ENCODE measurements at regions not wholly inside any gene's neighbourhood (a gene's known extent, or its start where the extent isn't known, plus 50 kb on each side); places are given as distances from the start of the nearest gene placed in this dataset.

DNA sequence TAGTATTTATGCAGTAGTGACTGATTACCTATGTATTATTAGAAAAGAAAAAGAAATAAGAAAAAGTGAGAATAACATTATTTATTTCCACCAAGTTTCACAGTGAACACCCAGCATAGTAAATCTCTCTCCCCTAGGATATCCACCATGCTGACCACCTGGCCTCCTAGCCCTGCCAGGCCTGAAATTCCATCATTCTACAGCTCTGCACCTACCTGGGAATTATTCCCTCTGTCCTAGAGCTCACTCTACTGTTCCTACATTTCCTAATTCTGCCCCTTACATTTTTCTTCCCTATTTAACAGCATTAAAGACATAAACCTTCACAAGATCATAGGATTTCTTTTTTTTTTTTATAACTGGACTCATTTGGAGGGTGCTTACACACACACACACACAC is 525.3 kb upstream of the PPP2R3A start:
- no peaks in the 10 kb centered on the region for H3K36me3 ChIP-seq
- H3K4me3 ChIP-seq (replicated peaks in 1 of 3): no peak overlapping the region
- no peaks in the 10 kb centered on the region for H3K9me3 ChIP-seq
- no peaks in the 10 kb centered on the region for H3K27me3 ChIP-seq
- no peaks in the 10 kb centered on the region for H3K4me1 ChIP-seq
- no peak for DNase-seq
- intact Hi-C loops (cut with DNase I): no loop called here
- no peak for TF ChIP-seq POLR2A (IDR thresholded peaks at IDR 0.05)
- TF ChIP-seq, protein P1, sequence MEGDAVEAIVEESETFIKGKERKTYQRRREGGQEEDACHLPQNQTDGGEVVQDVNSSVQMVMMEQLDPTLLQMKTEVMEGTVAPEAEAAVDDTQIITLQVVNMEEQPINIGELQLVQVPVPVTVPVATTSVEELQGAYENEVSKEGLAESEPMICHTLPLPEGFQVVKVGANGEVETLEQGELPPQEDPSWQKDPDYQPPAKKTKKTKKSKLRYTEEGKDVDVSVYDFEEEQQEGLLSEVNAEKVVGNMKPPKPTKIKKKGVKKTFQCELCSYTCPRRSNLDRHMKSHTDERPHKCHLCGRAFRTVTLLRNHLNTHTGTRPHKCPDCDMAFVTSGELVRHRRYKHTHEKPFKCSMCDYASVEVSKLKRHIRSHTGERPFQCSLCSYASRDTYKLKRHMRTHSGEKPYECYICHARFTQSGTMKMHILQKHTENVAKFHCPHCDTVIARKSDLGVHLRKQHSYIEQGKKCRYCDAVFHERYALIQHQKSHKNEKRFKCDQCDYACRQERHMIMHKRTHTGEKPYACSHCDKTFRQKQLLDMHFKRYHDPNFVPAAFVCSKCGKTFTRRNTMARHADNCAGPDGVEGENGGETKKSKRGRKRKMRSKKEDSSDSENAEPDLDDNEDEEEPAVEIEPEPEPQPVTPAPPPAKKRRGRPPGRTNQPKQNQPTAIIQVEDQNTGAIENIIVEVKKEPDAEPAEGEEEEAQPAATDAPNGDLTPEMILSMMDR (IDR thresholded peaks at IDR 0.05): peak in 2 of 6 experiments; percentile 18 to 25
- H3K27ac ChIP-seq: no peak overlapping the region

DNA sequence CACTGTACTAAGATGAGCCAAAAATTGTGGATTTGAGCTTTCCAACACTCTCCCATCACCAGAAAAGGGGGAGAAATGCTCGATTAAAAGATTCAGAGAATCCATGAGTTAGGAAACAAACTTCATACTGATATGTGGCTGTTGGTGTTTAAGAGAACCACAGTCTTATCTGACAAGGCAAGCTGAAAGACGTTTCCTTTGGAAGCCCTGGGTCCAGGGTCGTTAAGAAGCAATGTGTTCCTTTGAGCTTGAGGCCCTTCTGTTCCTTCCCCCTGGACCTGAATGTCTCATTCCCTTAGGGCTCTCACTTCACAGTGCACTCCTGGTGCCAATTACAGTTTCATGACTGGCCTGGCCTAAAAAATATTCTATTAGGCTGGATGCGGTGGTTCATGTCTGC is 524.8 kb upstream of the PPP2R3A start:
- WGBS, 2 donors: 52 to 57% methylated on average over 4 of the region's 4 CpGs
- Histone ChIP-seq H3K27ac (no peak overlapping the region), H3K4me1 (no peaks in the 10 kb centered on the region), H3K9me3 (no peaks in the 10 kb centered on the region), H3K36me3 (no peaks in the 10 kb centered on the region), H3K4me3 (replicated peaks in 1 of 3) (no peak overlapping the region), H3K27me3 (no peaks in the 10 kb centered on the region)
- TF ChIP-seq POLR2A (IDR thresholded peaks at IDR 0.05): no peak
- TF ChIP-seq, protein P1 (IDR thresholded peaks at IDR 0.05): no peak
- no peak for DNase-seq
- intact Hi-C loops (cut with DNase I): no loop called here

DNA sequence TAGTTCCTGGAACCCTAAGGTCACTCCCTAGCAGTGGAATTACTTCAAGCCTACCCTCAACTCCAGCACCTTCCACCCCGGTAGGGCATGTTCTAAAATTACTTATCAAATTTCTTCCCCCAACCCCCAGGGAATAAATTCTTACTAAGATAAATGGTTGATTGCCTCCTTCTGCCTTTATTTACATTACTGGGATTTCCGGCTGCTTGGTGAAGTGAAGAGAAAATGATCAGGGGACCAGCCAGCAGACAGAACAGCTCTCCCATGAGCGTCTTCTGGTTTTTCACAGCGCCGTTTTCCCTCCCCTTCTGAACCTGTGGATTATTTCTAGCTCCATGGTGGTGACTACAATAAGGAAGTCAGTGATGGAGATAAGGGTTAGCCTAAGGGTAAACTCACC is 521.5 kb upstream of the PPP2R3A start:
- no peak for DNase-seq
- H3K36me3 ChIP-seq: no peaks in the 10 kb centered on the region
- H3K9me3 ChIP-seq: no peaks in the 10 kb centered on the region
- no peak overlapping the region for H3K27ac ChIP-seq
- H3K4me1 ChIP-seq: no peaks in the 10 kb centered on the region
- no peak overlapping the region for H3K4me3 ChIP-seq (replicated peaks in 1 of 3)
- TF ChIP-seq, protein P1 (IDR thresholded peaks at IDR 0.05): no peak
- no peak for TF ChIP-seq POLR2A (IDR thresholded peaks at IDR 0.05)
- WGBS, 2 donors: 78 to 89% methylated on average over 5 of the region's 5 CpGs
- H3K27me3 ChIP-seq: no peaks in the 10 kb centered on the region
- intact Hi-C loops (cut with DNase I): no loop called here

DNA sequence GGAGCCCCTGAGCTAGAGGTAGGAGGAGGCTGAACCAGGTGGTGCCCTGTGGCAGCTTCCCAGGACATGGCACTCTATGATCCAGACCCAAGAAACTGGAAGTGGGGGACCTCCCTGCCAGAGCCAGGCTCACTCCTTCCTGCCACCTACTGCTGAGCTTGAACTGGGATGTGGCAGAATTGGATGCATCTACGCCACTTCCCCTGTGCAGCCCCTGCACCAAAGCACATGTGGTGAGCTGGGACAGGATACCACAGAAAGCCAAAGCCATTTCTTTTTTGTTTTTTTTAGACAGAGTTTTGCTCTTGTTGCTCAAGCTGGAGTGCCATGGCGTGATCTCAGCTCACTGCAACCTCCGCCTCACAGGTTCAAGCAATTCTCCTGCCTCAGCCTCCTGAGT is 518.0 kb upstream of the PPP2R3A start:
- no peaks in the 10 kb centered on the region for H3K27me3 ChIP-seq
- no peak overlapping the region for H3K27ac ChIP-seq
- H3K9me3 ChIP-seq: no peaks in the 10 kb centered on the region
- WGBS, 2 donors: 89 to 91% methylated on average over 3 of the region's 3 CpGs
- no peak for DNase-seq
- TF ChIP-seq POLR2A (IDR thresholded peaks at IDR 0.05): no peak
- TF ChIP-seq, protein P1 (IDR thresholded peaks at IDR 0.05): no peak
- no peaks in the 10 kb centered on the region for H3K4me1 ChIP-seq
- no peak overlapping the region for H3K4me3 ChIP-seq (replicated peaks in 1 of 3)
- intact Hi-C loops (cut with DNase I): no loop called here
- no peaks in the 10 kb centered on the region for H3K36me3 ChIP-seq

DNA sequence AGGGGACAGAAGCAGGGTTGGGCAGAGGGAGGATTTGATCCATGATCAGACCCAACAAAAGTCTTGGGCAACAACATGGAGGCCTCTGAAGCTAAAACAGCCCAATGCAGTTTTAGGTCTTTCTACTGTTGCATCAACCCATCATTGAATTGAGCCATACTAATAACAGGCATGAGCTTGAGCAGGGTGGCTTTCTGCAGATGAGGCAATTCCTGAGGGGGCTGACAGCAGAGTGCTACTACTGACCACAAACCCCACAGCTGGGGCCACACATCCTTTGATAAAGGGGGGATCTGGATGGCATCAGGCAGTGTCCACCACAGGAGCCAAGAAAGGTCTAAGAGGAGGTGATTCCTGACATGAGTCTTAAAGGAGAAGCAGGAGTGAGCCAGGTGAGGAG is 517.0 kb upstream of the PPP2R3A start:
- Histone ChIP-seq H3K27me3 (no peaks in the 10 kb centered on the region), H3K36me3 (no peaks in the 10 kb centered on the region), H3K9me3 (no peaks in the 10 kb centered on the region), H3K4me1 (peaks cover 0 to 3% of the 10 kb centered on the region in 2 donors), H3K4me3 (replicated peaks in 1 of 3) (no peak overlapping the region), H3K27ac (no peak overlapping the region)
- no peak for DNase-seq
- intact Hi-C loops (cut with DNase I): no loop called here
- TF ChIP-seq, protein P1 (IDR thresholded peaks at IDR 0.05): no peak
- no peak for TF ChIP-seq POLR2A (IDR thresholded peaks at IDR 0.05)
